HEK293 (cell line): ENCODE measurements at regions not wholly inside any gene's neighbourhood (a gene's known extent, or its start where the extent isn't known, plus 50 kb on each side); places are given as distances from the start of the nearest gene placed in this dataset.

Experiments
- CTCF ChIA-PET: fragments of 350-600 bp; formaldehyde crosslinking; extraction: SDS; loops from one replicate; lab custom pipeline; 2021; ENCODE audit warnings: antibody characterized with exemption; lab: Yijun Ruan, JAX
- POLR2A ChIA-PET: fragments of 300-600 bp; formaldehyde crosslinking; extraction: SDS; loops from one replicate; lab custom pipeline; 2020; ENCODE audit warnings: antibody characterized with exemption, inconsistent platforms; lab: Yijun Ruan, JAX
- H3K27ac ChIP-seq: fragments of 200-500 bp; sonication (Bioruptor generic); 2 replicates; pipeline ENCODE4 v1.5.1; 2014; ENCODE audit warnings: low read depth, low read length, control low read depth, inconsistent platforms; ENCODE audit errors: extremely low read depth
- H3K36me3 ChIP-seq, 2 experiments: fragments of 200-500 bp in 1 of 2; sonication (Bioruptor generic) in 1 of 2; 1 replicate in 1 of 2; 2 replicates in 1 of 2; pipeline ENCODE4 v1.5.1; 2014 to 2017; ENCODE audit warnings: inconsistent platforms in 2 of 2, low read length in 2 of 2; ENCODE audit not compliant: control insufficient read depth in 2 of 2, insufficient read depth in 1 of 2
- H3K4me1 ChIP-seq: fragments of 200-500 bp; sonication (Bioruptor generic); 2 replicates; pipeline ENCODE4 v1.5.1; 2014; ENCODE audit warnings: mild to moderate bottlenecking, low read length, inconsistent platforms; ENCODE audit not compliant: control insufficient read depth, insufficient read depth
- H3K4me3 ChIP-seq: 2 replicates; pipeline ENCODE4 v1.5.1; 2011; ENCODE audit warnings: low read depth, mild to moderate bottlenecking, control low read depth, low read length, moderate library complexity
- H3K9me3 ChIP-seq: fragments of 200-500 bp; sonication (Bioruptor generic); 2 replicates; pipeline ENCODE4 v1.5.1; 2014; ENCODE audit warnings: low read depth, low read length, inconsistent platforms; ENCODE audit not compliant: control insufficient read depth, insufficient read depth
- AEBP2 ChIP-seq: fragments of 450-650 bp; formaldehyde crosslinking; IDR thresholded peaks from 2 replicates; pipeline ENCODE4 v1.5.1; 2016; ENCODE audit warnings: missing biosample characterization, missing genetic modification characterization, borderline replicate concordance
- GLI2 ChIP-seq: fragments of 450-650 bp; formaldehyde crosslinking; IDR thresholded peaks from 2 replicates; pipeline ENCODE4; 2017; ENCODE audit warnings: missing biosample characterization, missing genetic modification characterization, low read depth, borderline replicate concordance
- INSM2 ChIP-seq: fragments of 450-650 bp; formaldehyde crosslinking; IDR thresholded peaks from 2 replicates; pipeline ENCODE4 v1.5.1; 2016; ENCODE audit warnings: missing biosample characterization, missing genetic modification characterization
- MYNN ChIP-seq: fragments of 450-650 bp; formaldehyde crosslinking; IDR thresholded peaks from 2 replicates; pipeline ENCODE4 v1.5.1; 2016; ENCODE audit warnings: missing biosample characterization, missing genetic modification characterization, borderline replicate concordance
- PATZ1 ChIP-seq: fragments of 450-650 bp; formaldehyde crosslinking; IDR thresholded peaks from 2 replicates; pipeline ENCODE4 v1.5.1; 2016; ENCODE audit warnings: missing biosample characterization, missing genetic modification characterization
- SCRT1 ChIP-seq: fragments of 450-650 bp; formaldehyde crosslinking; IDR thresholded peaks from 2 replicates; pipeline ENCODE4 v1.5.1; 2016; ENCODE audit warnings: missing biosample characterization, missing genetic modification characterization, borderline replicate concordance
- TCF7L2 ChIP-seq: IDR thresholded peaks from 2 replicates; pipeline ENCODE4 v1.6.1; 2011; ENCODE audit warnings: low read depth, mild to moderate bottlenecking, inconsistent platforms, low read length, moderate library complexity, borderline replicate concordance
- ZBTB44 ChIP-seq: fragments of 450-650 bp; IDR thresholded peaks from 2 replicates; pipeline ENCODE4 v1.5.1; 2018; ENCODE audit warnings: missing biosample characterization, mild to moderate bottlenecking, missing genetic modification characterization
- ZBTB6 ChIP-seq: fragments of 450-650 bp; formaldehyde crosslinking; IDR thresholded peaks from 2 replicates; pipeline ENCODE4 v1.5.1; 2017; ENCODE audit warnings: missing biosample characterization, missing genetic modification characterization
- ZBTB8A ChIP-seq: fragments of 450-650 bp; formaldehyde crosslinking; IDR thresholded peaks from 2 replicates; pipeline ENCODE4 v1.5.1; 2016; ENCODE audit warnings: missing biosample characterization, missing genetic modification characterization
- ZNF10 ChIP-seq: fragments of 450-650 bp; formaldehyde crosslinking; IDR thresholded peaks from 2 replicates; pipeline ENCODE4 v1.5.1; 2017; ENCODE audit warnings: missing biosample characterization, missing genetic modification characterization
- ZNF114 ChIP-seq: fragments of 450-650 bp; formaldehyde crosslinking; IDR thresholded peaks from 2 replicates; pipeline ENCODE4 v1.5.0; 2017; ENCODE audit warnings: missing biosample characterization, missing genetic modification characterization
- ZNF23 ChIP-seq: fragments of 450-650 bp; formaldehyde crosslinking; IDR thresholded peaks from 2 replicates; pipeline ENCODE4 v1.5.1; 2016; ENCODE audit warnings: missing biosample characterization, missing genetic modification characterization, borderline replicate concordance
- ZNF274 ChIP-seq, 2 experiments: fragments of 200-500 bp in 1 of 2; fragments of 450-650 bp in 1 of 2; sonication (Bioruptor generic) in 1 of 2; formaldehyde crosslinking in 1 of 2; IDR thresholded peaks; 2 replicates each; pipeline versions ENCODE4 v1.5.1 to v1.6.1; 2014 to 2016; ENCODE audit warnings: borderline replicate concordance in 1 of 2, inconsistent platforms in 1 of 2, low read length in 1 of 2, missing biosample characterization in 1 of 2, missing genetic modification characterization in 1 of 2
- ZNF335 ChIP-seq: fragments of 450-650 bp; formaldehyde crosslinking; conservative IDR thresholded peaks from 2 replicates; pipeline ENCODE4 v1.5.1; 2016; ENCODE audit warnings: missing biosample characterization, missing genetic modification characterization
- ZNF37A ChIP-seq: fragments of 450-650 bp; IDR thresholded peaks from 2 replicates; pipeline ENCODE4 v1.5.1; 2018; ENCODE audit warnings: missing biosample characterization, missing genetic modification characterization
- ZNF423 ChIP-seq: fragments of 450-650 bp; formaldehyde crosslinking; IDR thresholded peaks from 2 replicates; pipeline ENCODE4 v1.5.1; 2016; ENCODE audit warnings: missing biosample characterization, missing genetic modification characterization
- ZNF473 ChIP-seq: fragments of 450-650 bp; formaldehyde crosslinking; IDR thresholded peaks from 2 replicates; pipeline ENCODE4 v1.5.1; 2017; ENCODE audit warnings: missing biosample characterization, missing genetic modification characterization
- ZNF510 ChIP-seq: fragments of 450-650 bp; formaldehyde crosslinking; IDR thresholded peaks from 2 replicates; pipeline ENCODE4 v1.5.1; 2018; ENCODE audit warnings: mild to moderate bottlenecking, missing genetic modification characterization, missing biosample characterization; ENCODE audit not compliant: insufficient replicate concordance
- ZNF518A ChIP-seq: fragments of 450-650 bp; formaldehyde crosslinking; conservative IDR thresholded peaks from 2 replicates; pipeline ENCODE4 v1.5.1; 2016; ENCODE audit warnings: low read depth, missing biosample characterization, missing genetic modification characterization
- ZNF621 ChIP-seq: fragments of 450-650 bp; formaldehyde crosslinking; IDR thresholded peaks from 2 replicates; pipeline ENCODE4 v1.5.1; 2017; ENCODE audit warnings: missing biosample characterization, missing genetic modification characterization
- ZNF658 ChIP-seq: fragments of 450-650 bp; formaldehyde crosslinking; IDR thresholded peaks from 2 replicates; pipeline ENCODE4; 2016; ENCODE audit warnings: missing biosample characterization, missing genetic modification characterization
- ZNF670 ChIP-seq: fragments of 450-650 bp; formaldehyde crosslinking; IDR thresholded peaks from 2 replicates; pipeline ENCODE4 v1.5.1; 2016; ENCODE audit warnings: missing biosample characterization, missing genetic modification characterization, low read depth

GRCh38 chr1:116825720-116826438 is 71.6 kb downstream of the CD2 start:
- Histone ChIP-seq H3K4me1 (peaks cover 6% of the 10 kb centered on the region; the same call in 1 of the 2 replicates), H3K4me3 (no peak overlapping the region), H3K27ac (peak overlapping the region; percentile 48; the same call in 1 of the 2 replicates), H3K36me3 (no peaks in the 10 kb centered on the region), H3K9me3 (no peaks in the 10 kb centered on the region)
- ChIA-PET CTCF (interaction anchor here (0.6 to 0.8 kb wide), 3 partner anchors 28 to 61 kb away, joined by 3 to 5 read pairs (median 4); no protein-coding TSS in a partner anchor), POLR2A (no interaction called here)
- TF ChIP-seq ZNF335 (tag by site-specific recombination): peak; percentile 78
- TF ChIP-seq ZNF23 (tag by site-specific recombination): no peak
- peak; percentile 37; the same call in 1 of the 2 replicates for TF ChIP-seq MYNN (tag by site-specific recombination)
- no peak for TF ChIP-seq ZNF510 (tag by site-specific recombination)
- TF ChIP-seq ZNF423 (tag by site-specific recombination): peak; percentile 80
- TF ChIP-seq ZNF518A (tag by site-specific recombination): peak; percentile 23; the same call in 1 of the 2 replicates
- no peak for TF ChIP-seq ZNF114 (tag by site-specific recombination)
- TF ChIP-seq ZNF37A: no peak
- TF ChIP-seq ZNF10 (tag by site-specific recombination): no peak
- TF ChIP-seq ZNF473: no peak
- TF ChIP-seq ZNF621 (tag by site-specific recombination): no peak
- TF ChIP-seq ZBTB44 (tag by site-specific recombination): no peak
- TF ChIP-seq ZNF658 (tag by site-specific recombination): no peak
- no peak for TF ChIP-seq ZNF670 (tag by site-specific recombination)
- TF ChIP-seq ZBTB6: no peak
- TF ChIP-seq SCRT1 (tag by site-specific recombination): no peak
- TF ChIP-seq PATZ1 (tag by site-specific recombination): no peak; the same call in none of the 2 replicates
- TF ChIP-seq TCF7L2: no peak
- TF ChIP-seq GLI2 (tag by site-specific recombination): no peak
- no peak for TF ChIP-seq INSM2 (tag by site-specific recombination)
- TF ChIP-seq ZBTB8A: 0 out of 2 replicates have a peak, but pooled peaks have one; percentile 23
- no peak for TF ChIP-seq ZNF274 (IDR thresholded peaks at IDR 0.05; ENCODE audit: low read length)
- no peak for TF ChIP-seq ZNF274 (tag by site-specific recombination; IDR thresholded peaks at IDR 0.05; ENCODE audit: borderline replicate concordance)
- TF ChIP-seq AEBP2 (tag by site-specific recombination): no peak
